C4-2B (cell line): ENCODE measurements at regions not wholly inside any gene's neighbourhood (a gene's known extent, or its start where the extent isn't known, plus 50 kb on each side); places are given as distances from the start of the nearest gene placed in this dataset.

Source experiments
- H3K27ac ChIP-seq: fragments of 450-650 bp; 2 replicates; pipeline ENCODE4 v1.5.1; 2017
- ZFX ChIP-seq: fragments of 450-650 bp; IDR thresholded peaks from 2 replicates; pipeline ENCODE4 v1.6.1; 2017
- TF ChIP-seq, protein P1 (sequence below): fragments of 450-650 bp; conservative IDR thresholded peaks from 2 replicates; pipeline ENCODE4 v1.5.1; 2017; ENCODE audit warnings: mild to moderate bottlenecking

- no peak for TF ChIP-seq ZFX
- TF ChIP-seq, protein P1, sequence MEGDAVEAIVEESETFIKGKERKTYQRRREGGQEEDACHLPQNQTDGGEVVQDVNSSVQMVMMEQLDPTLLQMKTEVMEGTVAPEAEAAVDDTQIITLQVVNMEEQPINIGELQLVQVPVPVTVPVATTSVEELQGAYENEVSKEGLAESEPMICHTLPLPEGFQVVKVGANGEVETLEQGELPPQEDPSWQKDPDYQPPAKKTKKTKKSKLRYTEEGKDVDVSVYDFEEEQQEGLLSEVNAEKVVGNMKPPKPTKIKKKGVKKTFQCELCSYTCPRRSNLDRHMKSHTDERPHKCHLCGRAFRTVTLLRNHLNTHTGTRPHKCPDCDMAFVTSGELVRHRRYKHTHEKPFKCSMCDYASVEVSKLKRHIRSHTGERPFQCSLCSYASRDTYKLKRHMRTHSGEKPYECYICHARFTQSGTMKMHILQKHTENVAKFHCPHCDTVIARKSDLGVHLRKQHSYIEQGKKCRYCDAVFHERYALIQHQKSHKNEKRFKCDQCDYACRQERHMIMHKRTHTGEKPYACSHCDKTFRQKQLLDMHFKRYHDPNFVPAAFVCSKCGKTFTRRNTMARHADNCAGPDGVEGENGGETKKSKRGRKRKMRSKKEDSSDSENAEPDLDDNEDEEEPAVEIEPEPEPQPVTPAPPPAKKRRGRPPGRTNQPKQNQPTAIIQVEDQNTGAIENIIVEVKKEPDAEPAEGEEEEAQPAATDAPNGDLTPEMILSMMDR = no peak
- no peak overlapping the region for H3K27ac ChIP-seq
Observed at GRCh38 chr1:95991787-95992520, 729.6 kb upstream of the PTBP2 start.

GRCh38 chr1:95994643-95995042 is 726.9 kb upstream of the PTBP2 start:
- TF ChIP-seq, protein P1 = no peak
- TF ChIP-seq ZFX = no peak
- no peak overlapping the region for H3K27ac ChIP-seq

DNA sequence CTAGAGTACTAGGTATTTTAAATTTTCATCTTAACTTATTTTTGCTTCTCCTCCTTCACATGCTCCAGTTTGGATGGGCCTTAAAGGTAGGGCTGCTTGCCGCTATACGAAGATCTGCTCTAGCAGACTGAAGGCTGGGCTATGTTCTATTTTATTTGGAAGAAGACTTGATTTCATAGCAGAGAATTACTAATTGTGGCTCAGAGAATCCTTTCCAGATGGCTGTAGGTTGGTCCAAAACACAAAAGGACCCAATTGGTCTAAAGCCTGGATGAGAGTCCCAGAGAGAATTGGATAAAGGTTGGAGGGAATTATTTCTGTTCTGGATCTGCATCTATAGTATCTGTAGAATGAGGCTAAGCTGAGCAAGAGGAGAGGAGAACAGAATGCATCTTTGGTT is 719.4 kb upstream of the PTBP2 start:
- H3K27ac ChIP-seq = no peak overlapping the region
- TF ChIP-seq, protein P1 = no peak
- TF ChIP-seq ZFX = no peak

GRCh38 chr1:96002969-96003964 is 718.3 kb upstream of the PTBP2 start:
- no peak overlapping the region for H3K27ac ChIP-seq
- no peak for TF ChIP-seq ZFX
- TF ChIP-seq, protein P1 = no peak

DNA sequence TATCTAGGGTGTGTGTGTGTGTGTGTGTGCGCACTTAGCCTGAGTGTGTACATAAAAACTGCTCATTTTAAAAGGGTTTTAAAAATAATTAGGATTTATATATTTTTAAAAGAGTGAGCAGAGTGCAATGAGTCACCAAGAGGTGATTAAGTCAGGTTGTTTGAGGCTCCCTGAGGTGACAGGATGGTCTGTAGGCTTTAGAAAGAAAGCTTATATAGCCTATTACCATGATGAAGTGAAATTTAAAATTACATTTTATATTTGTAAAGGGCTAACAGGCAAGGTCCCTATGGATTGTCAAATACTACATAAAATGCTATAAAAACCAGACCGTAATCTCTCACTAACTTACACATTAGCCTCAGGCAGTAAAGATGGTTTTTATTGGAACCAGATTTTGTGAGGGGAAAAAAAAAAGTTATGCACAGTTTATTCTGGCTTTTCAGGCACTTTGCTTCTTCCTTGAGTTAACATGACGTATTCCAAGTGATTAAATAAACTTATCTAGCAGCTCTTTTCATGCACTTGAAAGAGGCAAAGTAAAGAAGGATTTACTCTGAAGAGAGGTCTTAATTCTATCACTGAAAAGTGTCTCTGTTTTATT is 711.7 kb upstream of the PTBP2 start:
- TF ChIP-seq ZFX = no peak
- TF ChIP-seq, protein P1 = no peak
- no peak overlapping the region for H3K27ac ChIP-seq

GRCh38 chr1:96011606-96012005 is 710.0 kb upstream of the PTBP2 start:
- TF ChIP-seq, protein P1 = no peak
- TF ChIP-seq ZFX = no peak
- no peak overlapping the region for H3K27ac ChIP-seq
